Thyroid gland (tissue), 4 donors: ENCODE measurements at regions not wholly inside any gene's neighbourhood (a gene's known extent, or its start where the extent isn't known, plus 50 kb on each side); places are given as distances from the start of the nearest gene placed in this dataset.

Experiments used
- DNase-seq, 2 donors: peaks; one replicate each; pipeline ENCODE4 v3.0.0-alpha.2; 2019
- H3K27ac ChIP-seq, 3 donors: fragments of 200-600 bp; sonication (generic); 1 replicate in 2 of 3; 2 replicates in 1 of 3; pipeline ENCODE4 v1.5.1; 2016 to 2019; ENCODE audit warnings: mild to moderate bottlenecking in 1 of 3, moderate library complexity in 1 of 3
- H3K27me3 ChIP-seq: fragments of 200-600 bp; sonication (generic); one replicate; pipeline ENCODE4 v1.5.1; 2019
- H3K36me3 ChIP-seq, 2 donors: fragments of 200-600 bp; sonication (generic); one replicate each; pipeline ENCODE4 v1.5.1; 2016 to 2019
- H3K4me1 ChIP-seq, 2 donors: fragments of 200-600 bp; sonication (generic); one replicate each; pipeline ENCODE4 v1.5.1; 2017 to 2019
- H3K4me3 ChIP-seq, 3 donors: fragments of 200-600 bp; sonication (generic); replicated peaks in 1 of 3; 1 replicate in 2 of 3; 2 replicates in 1 of 3; pipeline ENCODE4 v1.5.1; 2016; ENCODE audit warnings: mild to moderate bottlenecking in 1 of 3
- H3K9me3 ChIP-seq: fragments of 200-600 bp; sonication (generic); one replicate; pipeline ENCODE4 v1.5.1; 2017
- POLR2A ChIP-seq, 2 donors: fragments of 450-650 bp; IDR thresholded peaks; one replicate each; pipeline ENCODE4 v1.6.1; 2017; ENCODE audit warnings: antibody characterized with exemption in 2 of 2, mild to moderate bottlenecking in 2 of 2, moderate library complexity in 1 of 2
- WGBS, 2 donors: methylation state at CpG; one replicate each; pipeline ENCODE4 v1.1.5; 2017; 5-methylcytosine and 5-hydroxymethylcytosine counted together
- intact Hi-C: fragments of 100-400 bp; cut with DNase I; formaldehyde crosslinking; loops from one replicate; pipeline ENCODE4 v1.15.1; 2023
- TF ChIP-seq, protein P1 (sequence below), 6 experiments: fragments of 200-600 bp in 3 of 6; fragments of 450-650 bp in 3 of 6; sonication (generic) in 3 of 6; IDR thresholded peaks; one replicate each; pipeline ENCODE4 v1.5.1; 2016 to 2019; ENCODE audit warnings: antibody characterized with exemption in 6 of 6, mild to moderate bottlenecking in 2 of 6, inconsistent platforms in 1 of 6, moderate library complexity in 1 of 6

DNA sequence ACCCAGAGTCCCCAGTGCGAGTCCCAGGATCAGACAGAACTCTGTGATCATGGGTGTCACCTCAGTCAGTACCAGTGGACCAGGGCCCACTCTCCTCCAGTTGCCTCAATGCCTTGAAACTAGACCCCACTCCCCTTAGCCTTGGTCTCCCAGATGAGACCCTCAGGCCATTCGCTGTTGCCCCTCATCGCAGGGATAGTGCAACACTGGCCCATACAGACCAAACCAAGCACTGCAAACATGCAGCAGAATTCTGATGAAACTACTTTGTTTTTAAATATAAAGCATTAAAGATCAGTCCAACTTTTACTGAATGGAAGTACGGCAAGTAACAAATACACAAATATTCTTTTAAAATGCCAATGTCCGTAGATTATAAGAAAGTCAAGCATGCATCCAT is 101.2 kb upstream of the NT5E start:
- Histone ChIP-seq H3K27ac (no peak overlapping the region), H3K9me3 (no peaks in the 10 kb centered on the region), H3K27me3 (no peaks in the 10 kb centered on the region), H3K4me1 (peaks cover 16 to 17% of the 10 kb centered on the region in 2 donors), H3K36me3 (no peaks in the 10 kb centered on the region), H3K4me3 (no peak overlapping the region)
- DNase-seq = no peak
- 85 to 92% methylated on average over 5 of the region's 5 CpGs for WGBS, 2 donors
- no peak for TF ChIP-seq POLR2A (IDR thresholded peaks at IDR 0.05)
- TF ChIP-seq, protein P1, sequence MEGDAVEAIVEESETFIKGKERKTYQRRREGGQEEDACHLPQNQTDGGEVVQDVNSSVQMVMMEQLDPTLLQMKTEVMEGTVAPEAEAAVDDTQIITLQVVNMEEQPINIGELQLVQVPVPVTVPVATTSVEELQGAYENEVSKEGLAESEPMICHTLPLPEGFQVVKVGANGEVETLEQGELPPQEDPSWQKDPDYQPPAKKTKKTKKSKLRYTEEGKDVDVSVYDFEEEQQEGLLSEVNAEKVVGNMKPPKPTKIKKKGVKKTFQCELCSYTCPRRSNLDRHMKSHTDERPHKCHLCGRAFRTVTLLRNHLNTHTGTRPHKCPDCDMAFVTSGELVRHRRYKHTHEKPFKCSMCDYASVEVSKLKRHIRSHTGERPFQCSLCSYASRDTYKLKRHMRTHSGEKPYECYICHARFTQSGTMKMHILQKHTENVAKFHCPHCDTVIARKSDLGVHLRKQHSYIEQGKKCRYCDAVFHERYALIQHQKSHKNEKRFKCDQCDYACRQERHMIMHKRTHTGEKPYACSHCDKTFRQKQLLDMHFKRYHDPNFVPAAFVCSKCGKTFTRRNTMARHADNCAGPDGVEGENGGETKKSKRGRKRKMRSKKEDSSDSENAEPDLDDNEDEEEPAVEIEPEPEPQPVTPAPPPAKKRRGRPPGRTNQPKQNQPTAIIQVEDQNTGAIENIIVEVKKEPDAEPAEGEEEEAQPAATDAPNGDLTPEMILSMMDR (IDR thresholded peaks at IDR 0.05) = no peak
- intact Hi-C loops = no loop called here

DNA sequence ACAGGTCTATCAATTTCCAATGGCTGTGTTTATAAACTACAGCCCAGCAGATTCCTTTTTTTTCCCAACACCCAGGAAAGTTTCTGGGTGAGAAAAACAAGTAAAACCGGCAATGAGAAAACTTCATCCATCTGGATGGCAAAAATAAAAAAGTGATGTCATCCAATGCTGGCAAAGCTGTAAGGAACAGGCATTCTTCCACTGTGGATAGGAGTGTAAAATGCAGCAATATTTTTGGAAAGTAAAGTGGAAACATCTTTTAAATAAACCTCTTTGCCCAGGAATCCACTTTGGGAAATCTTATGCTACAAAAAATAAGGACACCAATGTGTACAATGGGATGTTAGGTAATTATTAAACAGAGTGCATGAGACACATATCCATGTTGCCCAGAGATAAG is 102.1 kb upstream of the NT5E start:
- no peaks in the 10 kb centered on the region for H3K9me3 ChIP-seq
- peaks cover 16 to 17% of the 10 kb centered on the region in 2 donors for H3K4me1 ChIP-seq
- intact Hi-C loops = no loop called here
- no peaks in the 10 kb centered on the region for H3K27me3 ChIP-seq
- H3K4me3 ChIP-seq = no peak overlapping the region
- no peak for TF ChIP-seq POLR2A (IDR thresholded peaks at IDR 0.05)
- TF ChIP-seq, protein P1 (IDR thresholded peaks at IDR 0.05) = no peak
- H3K27ac ChIP-seq = no peak overlapping the region
- WGBS, 2 donors = 66 to 69% methylated on average over 1 of the region's 1 CpG
- DNase-seq = no peak
- H3K36me3 ChIP-seq = no peaks in the 10 kb centered on the region

DNA sequence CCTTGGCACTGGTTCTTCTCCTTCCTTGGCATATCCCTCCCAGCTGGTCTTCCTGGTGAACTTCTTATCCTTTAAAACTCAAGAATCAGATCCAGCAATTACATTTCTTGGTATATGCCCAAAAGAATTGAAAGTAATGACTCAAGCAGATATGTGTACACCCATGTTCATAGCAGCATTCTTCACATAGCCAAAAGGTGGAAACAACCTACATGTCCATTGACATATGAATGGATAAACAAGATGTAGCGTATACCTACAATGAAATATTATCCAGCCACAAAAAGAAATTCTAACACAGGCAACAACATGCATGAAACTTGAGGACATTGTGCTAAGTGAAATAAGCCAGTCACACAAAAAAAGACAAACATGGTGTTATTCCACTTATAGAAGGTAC is 103.7 kb upstream of the NT5E start:
- no peaks in the 10 kb centered on the region for H3K27me3 ChIP-seq
- intact Hi-C loops = no loop called here
- H3K4me3 ChIP-seq = no peak overlapping the region
- no peaks in the 10 kb centered on the region for H3K9me3 ChIP-seq
- TF ChIP-seq, protein P1 (IDR thresholded peaks at IDR 0.05) = no peak
- TF ChIP-seq POLR2A (IDR thresholded peaks at IDR 0.05) = no peak
- peaks cover 16 to 17% of the 10 kb centered on the region in 2 donors for H3K4me1 ChIP-seq
- peak overlapping the region in 2 of 3 donors; percentile 61 to 84 for H3K27ac ChIP-seq
- no peaks in the 10 kb centered on the region for H3K36me3 ChIP-seq
- no peak for DNase-seq
- 85 to 98% methylated on average over 1 of the region's 1 CpG for WGBS, 2 donors

DNA sequence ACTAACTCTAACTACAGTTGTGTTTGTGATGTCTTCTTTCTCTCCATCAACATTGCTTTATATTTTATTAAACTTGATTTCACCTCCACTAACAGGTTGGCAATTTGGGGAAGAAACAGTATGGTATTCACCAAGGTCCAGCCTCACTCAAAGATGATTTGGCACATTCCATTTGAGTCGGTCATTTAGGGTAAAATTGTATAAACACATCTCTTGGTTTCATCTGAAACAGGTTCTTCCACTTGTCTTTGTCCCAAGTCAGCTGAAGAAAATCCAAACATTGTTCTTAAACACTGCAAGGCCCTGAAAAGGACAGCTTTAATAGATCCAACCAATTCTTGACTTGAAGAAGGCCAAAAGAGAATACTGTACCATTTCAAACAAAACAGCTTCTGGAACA is 104.9 kb upstream of the NT5E start:
- Histone ChIP-seq H3K4me1 (peaks cover 16 to 17% of the 10 kb centered on the region in 2 donors), H3K9me3 (no peaks in the 10 kb centered on the region), H3K27me3 (no peaks in the 10 kb centered on the region), H3K27ac (peak overlapping the region; percentile 61 to 84 (median 68)), H3K4me3 (no peak overlapping the region), H3K36me3 (no peaks in the 10 kb centered on the region)
- no peak for DNase-seq
- 27 to 40% methylated on average over 1 of the region's 1 CpG for WGBS, 2 donors
- intact Hi-C loops = no loop called here
- TF ChIP-seq POLR2A (IDR thresholded peaks at IDR 0.05) = no peak
- TF ChIP-seq, protein P1 (IDR thresholded peaks at IDR 0.05) = no peak

DNA sequence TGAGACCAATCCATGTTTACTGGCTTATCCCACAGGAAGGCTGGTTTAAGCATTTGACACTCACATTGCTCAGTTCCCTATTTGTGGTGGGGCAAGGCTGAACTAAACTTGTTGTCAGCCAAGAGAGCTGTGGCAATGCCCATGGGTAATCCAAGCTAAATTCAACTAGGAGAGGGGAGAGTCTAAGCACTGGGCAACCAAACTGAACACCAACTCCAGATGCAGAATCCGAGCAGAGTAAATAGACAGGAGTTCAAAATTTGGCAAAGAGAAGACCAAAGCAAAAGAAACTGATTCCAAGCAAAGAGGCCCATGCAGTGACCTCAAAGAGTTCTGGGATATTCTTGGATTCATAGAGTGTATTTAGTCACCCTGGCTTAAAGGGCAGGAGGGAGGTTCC is 106.5 kb upstream of the NT5E start:
- TF ChIP-seq POLR2A (IDR thresholded peaks at IDR 0.05) = no peak
- TF ChIP-seq, protein P1 (IDR thresholded peaks at IDR 0.05) = no peak
- Histone ChIP-seq H3K27me3 (no peaks in the 10 kb centered on the region), H3K9me3 (no peaks in the 10 kb centered on the region), H3K36me3 (no peaks in the 10 kb centered on the region), H3K4me1 (peaks cover 16 to 17% of the 10 kb centered on the region in 2 donors), H3K4me3 (no peak overlapping the region), H3K27ac (no peak overlapping the region)
- no peak for DNase-seq
- intact Hi-C loops = no loop called here
- WGBS, 2 donors = 82 to 89% methylated on average over 1 of the region's 1 CpG
